Vagina (tissue), 2 donors: ENCODE measurements at regions not wholly inside any gene's neighbourhood (a gene's known extent, or its start where the extent isn't known, plus 50 kb on each side); places are given as distances from the start of the nearest gene placed in this dataset.
"Not testable (repeated sequence)": the region's sequence is repeated elsewhere in the genome, so short reads cannot be mapped to it uniquely, and the experiment has no call there.

Source experiments
- DNase-seq, 2 donors: peaks; one replicate each; pipeline ENCODE4 v3.0.0-alpha.2; 2017; ENCODE audit errors: extremely low spot score in 2 of 2
- H3K27ac ChIP-seq: fragments of 200-600 bp; sonication (generic); one replicate; pipeline ENCODE4 v1.5.1; 2019
- H3K27me3 ChIP-seq: fragments of 200-600 bp; sonication (generic); one replicate; pipeline ENCODE4 v1.5.1; 2019
- H3K36me3 ChIP-seq, 2 donors: fragments of 200-600 bp; sonication (generic); one replicate each; pipeline ENCODE4 v1.5.1; 2017 to 2019
- H3K4me1 ChIP-seq: fragments of 200-600 bp; sonication (generic); one replicate; pipeline ENCODE4 v1.5.1; 2019
- H3K4me3 ChIP-seq, 2 donors: fragments of 200-600 bp; sonication (generic); 1 replicate in 1 of 2; 2 replicates in 1 of 2; pipeline ENCODE4 v1.5.1; 2016 to 2019
- H3K9me3 ChIP-seq: fragments of 200-600 bp; sonication (generic); one replicate; pipeline ENCODE4 v1.5.1; 2019
- CTCF ChIP-seq, 3 experiments: fragments of 450-650 bp in 2 of 3; fragments of 200-600 bp in 1 of 3; sonication (generic) in 1 of 3; IDR thresholded peaks; one replicate each; pipeline ENCODE4 v1.5.1; 2017 to 2019; ENCODE audit warnings: antibody characterized with exemption in 3 of 3, mild to moderate bottlenecking in 2 of 3, moderate library complexity in 2 of 3
- intact Hi-C: fragments of 100-400 bp; cut with DNase I; formaldehyde crosslinking; loops from one replicate; pipeline ENCODE4 v1.15.1; 2023

- peak in 1 of 2 donors; percentile 56 for DNase-seq
- H3K9me3 ChIP-seq, H3K27ac ChIP-seq, H3K4me3 ChIP-seq, H3K27me3 ChIP-seq, H3K36me3 ChIP-seq, intact Hi-C loops, H3K4me1 ChIP-seq: not testable (repeated sequence)
- TF ChIP-seq CTCF (IDR thresholded peaks at IDR 0.05): peak in 1 of 3 experiments; percentile 48
These were observed 67.1 kb upstream of the MUC20 start for GRCh38 chr3:195653641-195654040.

- intact Hi-C loops, H3K36me3 ChIP-seq, H3K27me3 ChIP-seq, H3K9me3 ChIP-seq, H3K27ac ChIP-seq, H3K4me1 ChIP-seq, H3K4me3 ChIP-seq: not testable (repeated sequence)
- DNase-seq: peak in 1 of 2 donors; percentile 22
These were observed 64.4 kb upstream of the APOD start for GRCh38 chr3:195647912-195648702.

GRCh38 chr3:195645872-195646271 lies 62.1 kb upstream of the APOD start:
- H3K9me3 ChIP-seq, H3K4me1 ChIP-seq, H3K4me3 ChIP-seq, H3K27ac ChIP-seq, H3K36me3 ChIP-seq, intact Hi-C loops, H3K27me3 ChIP-seq: not testable (repeated sequence)
- peak in 1 of 2 donors; percentile 20 for DNase-seq

GRCh38 chr3:195643245-195643644 lies 59.5 kb upstream of the APOD start:
- intact Hi-C loops, H3K9me3 ChIP-seq, H3K36me3 ChIP-seq, H3K4me1 ChIP-seq, H3K27ac ChIP-seq, H3K4me3 ChIP-seq, H3K27me3 ChIP-seq: not testable (repeated sequence)
- DNase-seq: peak in 1 of 2 donors; percentile 37

GRCh38 chr3:195642311-195642710 lies 58.6 kb upstream of the APOD start:
- H3K27me3 ChIP-seq, DNase-seq, H3K9me3 ChIP-seq, H3K4me1 ChIP-seq, H3K27ac ChIP-seq, intact Hi-C loops, H3K36me3 ChIP-seq, H3K4me3 ChIP-seq: not testable (repeated sequence)

- H3K4me3 ChIP-seq, H3K36me3 ChIP-seq, H3K27ac ChIP-seq, H3K27me3 ChIP-seq, H3K9me3 ChIP-seq, H3K4me1 ChIP-seq, intact Hi-C loops: not testable (repeated sequence)
- DNase-seq: peak in 1 of 2 donors; percentile 11
These were observed 54.7 kb upstream of the APOD start for GRCh38 chr3:195638456-195638855.

GRCh38 chr3:195637473-195638233 lies 53.9 kb upstream of the APOD start:
- H3K4me3 ChIP-seq, H3K27me3 ChIP-seq, intact Hi-C loops, H3K36me3 ChIP-seq, DNase-seq, H3K4me1 ChIP-seq, H3K27ac ChIP-seq, H3K9me3 ChIP-seq: not testable (repeated sequence)

GRCh38 chr3:195637011-195637410 lies 53.3 kb upstream of the APOD start:
- intact Hi-C loops, DNase-seq: not testable (repeated sequence)

GRCh38 chr3:195635898-195636685 lies 52.4 kb upstream of the APOD start:
- H3K27ac ChIP-seq, H3K36me3 ChIP-seq: not testable (repeated sequence)

More at GRCh38 chr3:195637011-195637410, 53.3 kb upstream of the APOD start:
- H3K27me3 ChIP-seq, H3K36me3 ChIP-seq, H3K4me3 ChIP-seq, H3K4me1 ChIP-seq, H3K9me3 ChIP-seq, H3K27ac ChIP-seq: not testable (repeated sequence)

GRCh38 chr3:195635262-195635873 lies 51.6 kb upstream of the APOD start:
- H3K27me3 ChIP-seq, H3K36me3 ChIP-seq, intact Hi-C loops, H3K27ac ChIP-seq, H3K4me1 ChIP-seq, DNase-seq, H3K9me3 ChIP-seq: not testable (repeated sequence)
- H3K4me3 ChIP-seq: peak overlapping the region in 1 of 2 donors; percentile 24

More at GRCh38 chr3:195635898-195636685, 52.4 kb upstream of the APOD start:
- DNase-seq: peak in 1 of 2 donors; percentile 34
- H3K27me3 ChIP-seq, intact Hi-C loops, H3K4me1 ChIP-seq, H3K9me3 ChIP-seq: not testable (repeated sequence)
- peak overlapping the region in 1 of 2 donors; percentile 24 for H3K4me3 ChIP-seq

GRCh38 chr3:195634426-195635261 lies 50.9 kb upstream of the APOD start:
- not testable (repeated sequence) for H3K9me3 ChIP-seq, H3K27ac ChIP-seq

More at GRCh38 chr3:195634426-195635261, 50.9 kb upstream of the APOD start:
- H3K4me3 ChIP-seq: peak overlapping the region; percentile 49
- H3K36me3 ChIP-seq, DNase-seq, intact Hi-C loops, H3K4me1 ChIP-seq, H3K27me3 ChIP-seq: not testable (repeated sequence)
